PC-9 (cell line): ENCODE measurements at regions not wholly inside any gene's neighbourhood (a gene's known extent, or its start where the extent isn't known, plus 50 kb on each side); places are given as distances from the start of the nearest gene placed in this dataset.

Experiments
- BruUV-seq: library from RNA; stranded (reverse); fragments of 400-500 nt; replicated peaks from 2 replicates; lab custom pipeline; 2021; lab: Mats Ljungman, UMichigan
- CTCF ChIA-PET: fragments of 300-600 bp; sonication (Branson Sonifier 250); formaldehyde crosslinking; loops from one replicate; lab custom pipeline; 2022; ENCODE audit warnings: antibody characterized with exemption; lab: Charles Lee
- POLR2A ChIA-PET: fragments of 300-600 bp; sonication (Branson Sonifier 250); formaldehyde crosslinking; loops from one replicate; lab custom pipeline; 2022; ENCODE audit warnings: antibody characterized with exemption; ENCODE audit not compliant: unreplicated experiment; lab: Charles Lee
- DNase-seq, 2 experiments: peaks; one replicate each; pipeline versions ENCODE4 v3.0.0 to v3.0.0-alpha.2; 2015 to 2022; ENCODE audit warnings: mixed read lengths in 1 of 2
- H2AFZ ChIP-seq: fragments of 200-600 bp; sonication (generic); 2 replicates; pipeline ENCODE4 v1.8.1; 2017; ENCODE audit warnings: antibody characterized with exemption
- H3F3A ChIP-seq: fragments of 200-600 bp; sonication (generic); 2 replicates; pipeline ENCODE4 v1.8.1; 2017; ENCODE audit warnings: antibody characterized with exemption, mild to moderate bottlenecking, low read depth; ENCODE audit not compliant: insufficient read depth
- H3K27ac ChIP-seq: fragments of 200-600 bp; sonication (generic); 2 replicates; pipeline ENCODE4 v1.6.1; 2016; ENCODE audit warnings: mixed run types
- H3K27me3 ChIP-seq: fragments of 200-600 bp; sonication (generic); 2 replicates; pipeline ENCODE4 v1.6.1; 2016; ENCODE audit warnings: low read depth, mixed run types; ENCODE audit not compliant: insufficient read depth
- H3K36me3 ChIP-seq: fragments of 200-600 bp; sonication (generic); 2 replicates; pipeline ENCODE4 v1.6.1; 2016; ENCODE audit warnings: low read depth, mixed run types
- H3K4me1 ChIP-seq: fragments of 200-600 bp; sonication (generic); replicated peaks from 2 replicates; pipeline ENCODE4 v1.6.1; 2016; ENCODE audit warnings: mixed run types; ENCODE audit not compliant: insufficient read depth
- H3K4me2 ChIP-seq: fragments of 200-600 bp; sonication (generic); 2 replicates; pipeline ENCODE4 v1.6.1; 2017; ENCODE audit warnings: mixed run types
- H3K4me3 ChIP-seq: fragments of 200-600 bp; sonication (generic); 2 replicates; pipeline ENCODE4 v1.6.1; 2016; ENCODE audit warnings: mixed run types
- H3K79me2 ChIP-seq: fragments of 200-600 bp; sonication (generic); 2 replicates; pipeline ENCODE4 v1.6.1; 2017; ENCODE audit warnings: low read depth, mixed run types
- H3K9me2 ChIP-seq: fragments of 200-600 bp; sonication (generic); 2 replicates; pipeline ENCODE4 v1.8.1; 2017; ENCODE audit warnings: mild to moderate bottlenecking; ENCODE audit not compliant: insufficient read depth
- H3K9me3 ChIP-seq: fragments of 200-600 bp; sonication (generic); 2 replicates; pipeline ENCODE4 v1.8.1; 2016; ENCODE audit warnings: low read depth; ENCODE audit not compliant: insufficient read depth
- H4K20me1 ChIP-seq: fragments of 200-600 bp; sonication (generic); 2 replicates; pipeline ENCODE4 v1.8.1; 2017; ENCODE audit not compliant: insufficient read depth
- EZH2 ChIP-seq: fragments of 200-600 bp; sonication (generic); IDR thresholded peaks from 2 replicates; pipeline ENCODE4 v1.8.0; 2017; ENCODE audit warnings: antibody characterized with exemption, low read depth
- intact Hi-C: fragments of 100-400 bp; cut with micrococcal nuclease; formaldehyde crosslinking; loops from one replicate; pipeline ENCODE4 v1.10.0; 2022; ENCODE audit not compliant: unreplicated experiment
- TF ChIP-seq, protein P1 (sequence below): fragments of 200-600 bp; sonication (generic); conservative IDR thresholded peaks from 2 replicates; pipeline ENCODE4 v1.6.1; 2017; ENCODE audit warnings: mixed run types, antibody characterized with exemption, mild to moderate bottlenecking, moderate library complexity

DNA sequence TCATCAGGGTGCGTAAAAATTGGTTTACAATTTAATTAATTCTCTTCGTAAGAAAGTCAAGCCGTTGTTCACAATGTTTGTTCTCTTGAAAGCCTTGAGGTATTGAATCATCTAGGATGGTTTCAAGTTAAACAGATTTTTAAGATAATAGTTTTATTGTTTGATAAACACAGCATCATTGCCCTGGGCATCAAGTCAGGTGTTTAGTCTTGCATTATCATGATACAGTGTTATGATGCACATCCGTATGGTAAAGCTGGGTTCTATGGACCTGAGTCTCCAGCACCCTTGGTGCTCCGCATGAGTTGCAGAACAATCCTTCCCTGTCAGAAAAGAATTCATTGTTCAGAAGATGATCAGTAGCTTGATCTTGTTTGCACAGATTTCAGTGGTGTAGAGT, 359.5 kb downstream of the LMO4 start:
- Histone ChIP-seq H3K36me3 (no peaks in the 10 kb centered on the region), H3K9me2 (no peaks in the 10 kb centered on the region), H3K9me3 (no peaks in the 10 kb centered on the region), H3K4me2 (no peak overlapping the region), H4K20me1 (no peaks in the 10 kb centered on the region), H3K4me1 (no peaks in the 10 kb centered on the region), H3K79me2 (no peaks in the 10 kb centered on the region), H2AFZ (no peak overlapping the region), H3K4me3 (no peak overlapping the region), H3K27me3 (no peaks in the 10 kb centered on the region), H3F3A (no peaks in the 10 kb centered on the region), H3K27ac (no peak overlapping the region)
- ChIA-PET POLR2A (no interaction called here), CTCF (no interaction called here)
- DNase-seq = no peak
- TF ChIP-seq EZH2 = no peak
- TF ChIP-seq, protein P1, sequence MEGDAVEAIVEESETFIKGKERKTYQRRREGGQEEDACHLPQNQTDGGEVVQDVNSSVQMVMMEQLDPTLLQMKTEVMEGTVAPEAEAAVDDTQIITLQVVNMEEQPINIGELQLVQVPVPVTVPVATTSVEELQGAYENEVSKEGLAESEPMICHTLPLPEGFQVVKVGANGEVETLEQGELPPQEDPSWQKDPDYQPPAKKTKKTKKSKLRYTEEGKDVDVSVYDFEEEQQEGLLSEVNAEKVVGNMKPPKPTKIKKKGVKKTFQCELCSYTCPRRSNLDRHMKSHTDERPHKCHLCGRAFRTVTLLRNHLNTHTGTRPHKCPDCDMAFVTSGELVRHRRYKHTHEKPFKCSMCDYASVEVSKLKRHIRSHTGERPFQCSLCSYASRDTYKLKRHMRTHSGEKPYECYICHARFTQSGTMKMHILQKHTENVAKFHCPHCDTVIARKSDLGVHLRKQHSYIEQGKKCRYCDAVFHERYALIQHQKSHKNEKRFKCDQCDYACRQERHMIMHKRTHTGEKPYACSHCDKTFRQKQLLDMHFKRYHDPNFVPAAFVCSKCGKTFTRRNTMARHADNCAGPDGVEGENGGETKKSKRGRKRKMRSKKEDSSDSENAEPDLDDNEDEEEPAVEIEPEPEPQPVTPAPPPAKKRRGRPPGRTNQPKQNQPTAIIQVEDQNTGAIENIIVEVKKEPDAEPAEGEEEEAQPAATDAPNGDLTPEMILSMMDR = no peak
- BruUV-seq = no TSS peak
- intact Hi-C loops = no loop called here

- no TSS peak for BruUV-seq
- H3K9me2 ChIP-seq = no peaks in the 10 kb centered on the region
Measured at GRCh38 chr1:87689487-87689886, 360.8 kb downstream of the LMO4 start.

GRCh38 chr1:87696483-87696882, 367.8 kb downstream of the LMO4 start:
- Histone ChIP-seq H2AFZ (no peak overlapping the region), H3K27me3 (no peaks in the 10 kb centered on the region), H3K27ac (no peak overlapping the region), H3K36me3 (no peaks in the 10 kb centered on the region), H3K4me2 (no peak overlapping the region), H3K4me3 (no peak overlapping the region), H3K9me2 (no peaks in the 10 kb centered on the region), H3K79me2 (no peaks in the 10 kb centered on the region), H3F3A (no peaks in the 10 kb centered on the region), H4K20me1 (no peaks in the 10 kb centered on the region), H3K9me3 (no peaks in the 10 kb centered on the region), H3K4me1 (no peaks in the 10 kb centered on the region)
- DNase-seq = no peak
- intact Hi-C loops = no loop called here
- BruUV-seq = no TSS peak
- ChIA-PET CTCF (no interaction called here), POLR2A (no interaction called here)
- TF ChIP-seq, protein P1 = no peak
- no peak for TF ChIP-seq EZH2

More at GRCh38 chr1:87689487-87689886, 360.8 kb downstream of the LMO4 start:
- H4K20me1 ChIP-seq = no peaks in the 10 kb centered on the region
- no peaks in the 10 kb centered on the region for H3K79me2 ChIP-seq
- no peaks in the 10 kb centered on the region for H3F3A ChIP-seq
- no peaks in the 10 kb centered on the region for H3K9me3 ChIP-seq
- ChIA-PET CTCF (no interaction called here), POLR2A (no interaction called here)
- no peak overlapping the region for H2AFZ ChIP-seq
- no peak overlapping the region for H3K4me3 ChIP-seq
- H3K27me3 ChIP-seq = no peaks in the 10 kb centered on the region
- no peak overlapping the region for H3K4me2 ChIP-seq
- TF ChIP-seq, protein P1 = no peak
- TF ChIP-seq EZH2 = no peak
- no peaks in the 10 kb centered on the region for H3K4me1 ChIP-seq
- H3K36me3 ChIP-seq = no peaks in the 10 kb centered on the region
- no peak overlapping the region for H3K27ac ChIP-seq
- no peak for DNase-seq
- intact Hi-C loops = no loop called here
